ENCODE measurements at regions not wholly inside any gene's neighbourhood (a gene's known extent, or its start where the extent isn't known, plus 50 kb on each side); places are given as distances from the start of the nearest gene placed in this dataset.
"Not testable (repeated sequence)": the region's sequence is repeated elsewhere in the genome, so short reads cannot be mapped to it uniquely, and the experiment has no call there.

DNA sequence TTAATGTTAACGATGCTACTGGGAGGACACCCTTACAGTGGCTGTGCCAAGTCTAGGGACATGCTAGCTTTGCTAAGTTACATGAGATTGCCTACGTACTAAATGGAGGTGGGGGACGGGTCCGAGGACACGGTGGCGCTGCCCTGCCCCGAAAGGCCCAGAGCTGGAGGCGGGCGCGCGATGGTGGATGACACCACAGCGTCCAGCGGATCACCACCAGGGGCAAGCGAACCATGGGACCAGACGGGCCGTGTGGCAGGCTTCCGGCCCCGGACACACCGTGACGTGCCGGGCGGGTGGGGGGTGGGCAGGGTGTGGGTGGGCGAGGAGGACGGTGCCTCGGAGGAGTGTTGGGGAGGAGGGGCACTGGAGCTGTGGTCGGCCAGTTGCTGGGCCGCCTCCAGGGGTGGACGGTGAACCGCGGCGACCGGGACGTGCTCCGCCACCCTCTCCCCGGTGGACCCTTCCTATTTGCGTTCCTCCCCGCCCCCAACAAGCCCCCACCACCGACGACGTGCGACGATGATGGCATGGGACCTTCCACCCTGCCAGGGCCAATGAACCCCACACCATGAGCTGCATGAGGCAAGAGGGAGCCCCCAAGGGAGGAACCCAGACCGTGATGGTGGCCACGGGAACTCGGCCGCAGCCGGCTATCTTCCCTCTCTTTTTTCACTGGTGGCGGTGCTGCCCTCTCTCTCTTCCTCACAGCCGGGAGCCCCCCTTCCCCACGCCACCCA lies 773.3 kb upstream of the DEFB115 start:
- no peak for DNase-seq (ENCODE audit: low read depth in 2 of 2)

DNA sequence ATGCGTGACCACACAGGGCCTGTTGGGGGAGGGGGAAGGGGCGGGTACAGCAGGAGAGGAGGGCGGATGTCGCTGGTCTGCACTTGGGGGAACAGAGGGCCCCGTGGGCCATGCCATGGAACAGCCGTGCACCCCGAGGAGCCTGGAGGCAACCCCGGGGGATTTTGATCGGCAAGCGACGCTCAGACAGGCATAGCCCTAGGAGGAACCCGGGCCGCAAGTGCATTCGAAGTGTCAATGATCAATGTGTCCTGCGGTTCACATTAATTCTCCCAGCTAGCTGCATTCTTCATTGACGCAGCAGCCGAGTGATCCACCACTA lies 772.8 kb upstream of the DEFB115 start:
- DNase-seq (ENCODE audit: low read depth in 2 of 2): no peak

DNA sequence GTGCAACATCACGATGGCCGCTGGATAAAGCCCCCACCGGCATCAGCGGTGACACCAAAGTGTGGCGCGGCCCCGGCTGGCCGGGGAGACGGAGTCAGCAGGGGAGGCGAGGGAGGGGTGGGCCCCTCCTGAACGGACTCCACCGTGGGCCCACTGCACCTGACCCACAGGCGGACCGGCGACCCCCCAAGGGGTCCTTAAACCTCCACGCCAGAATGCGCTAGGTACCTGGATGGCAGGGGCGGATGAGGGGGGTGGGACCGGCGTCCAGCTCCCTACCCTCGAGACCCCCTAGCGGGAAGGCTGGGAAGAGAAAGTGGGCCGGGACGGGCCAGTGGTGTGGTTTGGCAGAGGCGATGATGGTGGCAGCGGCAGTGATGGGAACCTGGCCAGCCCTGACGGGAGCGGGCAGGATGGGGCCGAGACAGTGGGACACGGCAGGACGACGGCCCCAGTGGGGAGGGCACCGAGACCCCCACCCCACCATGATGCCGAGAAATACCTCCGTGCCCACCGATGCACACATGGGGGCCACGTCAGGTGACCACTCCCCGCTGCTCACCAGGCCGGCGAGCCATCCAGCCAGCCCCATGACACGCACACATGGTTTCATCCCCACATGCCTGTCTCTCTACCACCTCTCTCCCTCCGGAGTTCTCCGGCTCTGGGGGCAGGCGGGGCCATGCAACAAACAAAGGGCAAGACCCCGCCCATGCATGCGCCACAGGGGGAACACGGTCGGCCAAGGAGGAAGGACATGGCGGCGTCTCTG lies 771.9 kb upstream of the DEFB115 start:
- no peak for DNase-seq (ENCODE audit: low read depth in 2 of 2)

DNA sequence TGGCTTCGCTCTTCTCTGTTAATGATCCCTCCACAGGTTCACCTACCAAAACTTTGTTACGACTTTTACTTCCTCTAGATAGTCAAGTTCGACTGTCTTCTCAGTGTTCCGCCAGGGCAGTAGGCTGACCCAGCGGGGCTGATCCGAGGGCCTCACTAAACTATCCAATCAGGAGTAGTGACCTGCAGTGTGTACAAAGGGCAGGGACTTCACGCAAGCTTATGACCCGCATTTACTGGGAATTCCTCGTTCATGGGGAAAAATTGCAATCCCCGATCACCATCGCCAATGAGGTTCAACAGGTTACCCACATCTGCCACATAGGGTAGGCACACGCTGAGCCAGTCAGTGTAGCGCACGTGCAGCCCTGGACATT lies 771.4 kb upstream of the DEFB115 start:
- DNase-seq (ENCODE audit: low read depth in 2 of 2): no peak

DNA sequence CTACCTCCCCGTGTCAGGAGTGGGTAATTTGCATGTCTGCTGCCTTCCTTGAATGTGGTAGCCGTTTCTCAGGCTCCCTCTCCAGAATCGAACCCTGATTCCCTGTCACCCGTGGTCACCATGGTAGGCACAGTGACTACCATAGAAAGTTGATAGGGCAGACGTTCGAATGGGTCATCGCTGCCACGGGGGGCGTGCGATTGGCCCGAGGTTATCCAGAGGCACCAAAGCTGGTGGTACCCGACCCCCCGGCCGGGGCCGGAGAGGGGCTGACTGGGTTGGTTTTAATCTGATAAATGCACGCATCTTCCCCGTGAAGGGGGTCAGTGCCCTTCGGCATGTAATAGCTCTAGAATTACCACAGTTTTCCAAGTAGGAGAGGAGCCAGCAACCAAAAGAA lies 770.0 kb upstream of the DEFB115 start:
- not testable (repeated sequence) for DNase-seq (ENCODE audit: low read depth in 2 of 2)

DNA sequence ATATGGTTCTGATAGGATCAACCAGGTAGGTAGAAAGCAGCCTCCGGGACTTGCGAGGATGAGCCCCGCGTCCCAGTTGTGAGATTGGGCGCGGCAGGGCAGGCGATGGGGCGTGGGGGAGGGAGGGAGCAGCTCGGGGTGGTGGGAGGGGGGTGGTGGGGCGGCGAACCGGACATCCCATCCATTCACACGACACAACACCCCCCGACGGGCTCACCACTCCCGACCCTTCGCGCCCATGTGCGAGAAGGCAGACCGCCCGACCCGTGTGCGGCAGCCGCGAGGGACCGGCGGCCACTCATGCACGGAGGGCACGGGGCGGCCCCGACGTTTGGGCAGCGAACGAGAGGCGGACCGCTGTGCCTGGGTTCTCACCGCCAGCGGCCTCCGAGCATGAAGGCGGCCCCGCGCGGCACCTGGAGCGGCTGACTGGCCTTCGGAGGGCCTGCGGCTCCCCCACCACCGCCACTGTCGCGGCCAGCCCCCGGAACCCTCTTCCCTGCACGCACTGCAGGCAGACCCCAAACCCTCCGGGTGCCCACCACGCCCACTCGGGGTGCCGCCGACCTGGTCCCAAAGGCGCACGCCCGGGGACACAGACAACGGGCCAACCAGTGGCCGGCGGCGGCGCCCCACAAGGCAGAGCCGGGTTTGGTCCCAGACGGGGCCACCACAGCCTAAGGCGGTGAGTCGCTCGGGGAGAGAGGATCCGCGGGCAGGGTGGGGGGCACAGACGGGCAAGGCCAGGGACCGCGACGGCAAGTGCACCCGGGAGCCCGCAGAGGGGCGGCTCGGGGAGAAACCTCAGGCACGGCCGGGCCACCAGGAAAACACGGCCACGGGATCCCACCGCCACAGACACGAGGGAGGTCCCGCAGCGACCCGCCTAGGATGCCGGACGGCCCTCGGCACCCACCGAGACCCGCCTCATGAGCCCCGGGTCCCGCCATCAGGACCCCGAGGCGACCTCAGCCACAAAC lies 769.2 kb upstream of the DEFB115 start:
- DNase-seq (ENCODE audit: low read depth in 2 of 2): no peak

DNA sequence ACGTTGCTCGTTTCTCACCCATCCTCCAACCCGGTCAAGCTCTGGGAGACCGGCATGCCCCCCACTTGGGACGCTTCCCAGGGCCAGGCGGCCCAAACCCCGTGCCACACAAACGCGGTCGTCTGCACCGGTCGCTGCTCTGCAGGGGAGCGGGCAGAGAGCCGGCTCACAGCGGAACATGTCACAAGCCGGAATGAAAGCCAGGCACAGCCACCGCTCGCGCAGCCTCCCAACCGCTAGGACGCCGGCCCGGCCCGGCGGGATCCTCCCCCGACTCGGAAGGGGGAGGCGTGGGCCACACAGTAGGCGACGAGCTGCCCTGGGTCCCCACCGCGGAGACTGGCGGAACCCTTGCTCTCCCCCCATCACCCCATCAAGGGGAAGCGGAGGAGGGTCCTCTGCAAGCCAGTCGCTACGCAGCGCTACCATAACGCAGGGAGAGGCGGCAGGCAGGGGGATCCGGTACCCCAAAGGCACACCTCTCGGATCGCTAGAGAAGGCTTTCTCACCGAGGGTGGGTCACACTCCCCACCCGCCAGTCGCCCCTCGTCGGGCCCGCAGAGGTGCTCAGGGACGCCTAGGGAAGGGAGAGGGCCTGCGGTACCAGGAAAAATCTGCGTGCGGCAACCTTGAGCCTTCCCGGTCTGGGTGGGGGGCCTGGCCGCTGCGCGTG lies 768.4 kb upstream of the DEFB115 start:
- no peak for DNase-seq (ENCODE audit: low read depth in 2 of 2)

DNA sequence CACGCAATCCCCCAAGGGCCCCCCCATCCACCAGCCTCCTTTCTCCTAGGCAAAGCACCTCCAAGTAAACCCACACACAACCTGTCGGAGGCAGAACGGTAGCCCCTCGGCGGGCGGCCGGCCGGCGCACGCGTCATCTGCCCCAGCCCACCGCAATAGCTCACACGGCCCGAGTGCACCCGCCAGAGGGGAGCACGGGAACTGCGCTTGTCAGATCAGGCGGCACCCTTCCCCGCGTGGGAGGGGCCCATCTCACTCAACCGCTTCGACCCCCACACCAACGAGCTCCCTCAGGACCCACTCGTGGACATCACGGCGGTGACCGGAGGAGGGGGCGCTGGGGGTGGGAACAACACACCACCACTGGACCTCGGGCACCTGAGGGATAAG lies 767.9 kb upstream of the DEFB115 start:
- DNase-seq (ENCODE audit: low read depth in 2 of 2): no peak

DNA sequence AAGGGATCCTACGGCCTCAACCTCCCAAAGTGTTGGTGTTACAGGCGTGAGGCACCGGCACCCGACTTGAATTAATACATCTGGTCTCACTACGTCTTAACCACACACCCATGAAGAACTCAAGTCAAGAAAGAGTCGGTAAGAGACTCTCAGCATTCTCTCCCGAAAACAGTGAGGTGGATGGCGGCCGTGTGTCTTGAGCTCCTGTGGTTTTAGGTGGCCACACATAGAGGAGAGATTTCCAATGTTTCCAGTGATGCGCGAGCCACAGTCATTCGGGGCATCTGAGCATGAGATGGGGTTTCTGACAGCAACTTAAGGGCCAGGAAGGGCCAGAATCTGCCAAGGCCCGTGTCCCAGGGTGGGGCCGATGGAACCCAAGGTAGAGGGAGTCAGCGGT lies 766.4 kb upstream of the DEFB115 start:
- DNase-seq (ENCODE audit: low read depth in 2 of 2): no peak

DNA sequence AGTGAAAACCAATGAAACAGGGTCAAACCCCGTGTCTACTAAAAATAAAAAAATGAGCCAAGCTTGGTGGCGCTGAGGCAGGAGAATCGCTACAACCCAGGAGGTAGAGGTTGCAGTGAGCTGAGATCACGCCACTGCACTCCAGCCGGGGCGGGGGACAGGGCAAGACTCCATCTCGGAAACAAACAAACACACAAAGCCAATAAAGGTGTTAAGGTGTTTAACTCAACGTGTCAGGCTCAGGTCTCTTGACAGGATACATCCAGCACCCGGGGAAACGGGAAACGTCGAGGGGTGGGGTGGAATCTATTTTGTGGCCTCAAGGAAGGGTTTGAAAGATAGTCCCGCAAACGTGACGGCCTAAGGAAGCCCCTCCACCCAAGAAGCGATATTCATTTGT lies 760.8 kb upstream of the DEFB115 start:
- not testable (repeated sequence) for DNase-seq (ENCODE audit: low read depth in 2 of 2)

DNA sequence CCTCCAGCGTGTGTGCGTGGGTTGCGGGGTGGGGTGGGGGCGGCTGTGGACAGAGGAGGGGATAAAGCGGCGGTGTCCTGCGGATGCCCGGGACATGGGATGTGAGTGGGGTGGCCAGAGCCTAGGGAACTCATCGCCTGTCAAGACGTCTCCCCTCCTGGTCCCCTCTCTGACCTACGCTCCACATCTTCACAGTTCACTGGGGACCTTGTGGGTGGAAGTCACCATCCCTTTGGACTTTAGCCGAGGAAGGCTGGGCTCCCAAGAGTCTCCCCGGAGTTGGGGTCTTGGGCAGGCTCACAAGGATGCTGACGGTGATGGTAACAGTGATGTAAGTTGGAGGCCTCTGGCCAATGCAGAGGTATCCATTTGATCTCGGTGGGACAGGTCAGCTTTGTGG lies 760.3 kb upstream of the DEFB115 start:
- DNase-seq (ENCODE audit: low read depth in 2 of 2): not testable (repeated sequence)

DNA sequence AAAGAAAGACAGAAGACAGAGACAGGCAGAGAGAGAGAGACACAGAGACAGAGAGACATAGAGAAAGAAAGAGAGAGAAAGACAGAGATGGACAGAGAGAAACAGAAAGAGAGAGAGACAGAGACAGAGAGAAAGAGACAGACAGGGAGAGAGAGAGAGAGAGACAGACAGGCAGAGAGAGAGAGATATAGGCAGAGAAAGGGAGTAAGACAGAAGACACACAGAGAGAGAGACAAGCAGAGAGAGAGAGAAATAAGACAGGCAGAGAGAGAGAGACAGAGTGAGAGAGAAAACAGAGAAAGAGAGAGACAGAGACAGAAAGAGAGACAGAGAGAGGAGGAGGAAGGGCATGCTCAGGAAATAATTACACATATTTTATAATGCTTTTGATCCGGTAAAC lies 758.3 kb upstream of the DEFB115 start:
- DNase-seq (ENCODE audit: low read depth in 2 of 2): no peak

DNA sequence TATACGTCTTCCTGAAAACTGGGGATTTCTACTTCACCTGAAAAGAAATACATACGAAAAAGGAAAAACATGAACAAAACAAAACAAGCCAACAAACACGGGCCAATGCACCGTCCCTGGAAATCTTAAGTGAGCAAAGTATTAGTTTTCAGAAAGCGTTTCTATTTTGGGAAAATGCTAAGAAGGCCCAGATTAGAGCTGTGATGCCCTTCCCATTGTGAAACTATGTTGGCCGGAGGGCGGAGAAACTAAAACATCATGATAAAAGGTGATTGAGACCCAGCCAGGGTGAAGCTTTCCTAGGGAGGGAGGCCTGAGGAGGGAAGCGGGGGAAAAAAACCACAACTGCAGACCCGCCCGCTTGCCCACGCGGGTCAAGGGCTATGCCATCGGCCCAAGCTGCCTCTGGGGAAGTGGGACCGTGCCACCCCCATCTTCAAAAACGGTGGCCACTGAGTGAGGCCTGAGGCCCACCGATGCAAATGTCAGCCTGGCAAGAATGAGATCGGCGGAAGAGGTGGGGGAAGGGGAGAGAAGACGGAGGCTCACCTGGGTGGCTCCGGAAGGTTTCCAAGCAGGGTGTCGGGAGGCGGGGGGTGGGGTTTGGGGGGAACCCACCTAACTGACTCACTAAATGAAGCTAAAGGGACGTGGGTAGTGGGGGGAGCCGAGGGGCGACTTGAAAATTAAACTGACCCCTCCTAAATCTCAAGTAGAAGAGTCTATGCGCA lies 757.6 kb upstream of the DEFB115 start:
- not testable (repeated sequence) for DNase-seq (ENCODE audit: low read depth in 2 of 2)

DNA sequence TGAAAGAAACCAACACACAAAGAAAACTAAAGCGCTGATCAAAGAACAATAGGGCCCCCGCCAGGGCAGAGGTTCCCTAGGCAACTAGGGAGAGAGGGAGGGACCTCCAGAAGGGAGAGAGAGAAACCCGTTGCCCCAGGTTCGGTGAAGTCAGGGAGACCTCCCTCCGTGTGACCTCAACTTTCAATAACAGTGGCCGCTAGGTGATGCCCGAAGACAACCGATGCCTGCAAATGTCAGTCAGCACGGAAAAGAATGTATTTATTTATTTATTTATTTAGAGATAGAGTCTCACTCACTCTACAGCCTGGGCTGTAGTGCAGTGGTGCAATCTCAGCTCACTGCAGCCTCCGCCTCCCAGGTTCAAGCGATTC lies 757.0 kb upstream of the DEFB115 start:
- not testable (repeated sequence) for DNase-seq (ENCODE audit: low read depth in 2 of 2)

DNA sequence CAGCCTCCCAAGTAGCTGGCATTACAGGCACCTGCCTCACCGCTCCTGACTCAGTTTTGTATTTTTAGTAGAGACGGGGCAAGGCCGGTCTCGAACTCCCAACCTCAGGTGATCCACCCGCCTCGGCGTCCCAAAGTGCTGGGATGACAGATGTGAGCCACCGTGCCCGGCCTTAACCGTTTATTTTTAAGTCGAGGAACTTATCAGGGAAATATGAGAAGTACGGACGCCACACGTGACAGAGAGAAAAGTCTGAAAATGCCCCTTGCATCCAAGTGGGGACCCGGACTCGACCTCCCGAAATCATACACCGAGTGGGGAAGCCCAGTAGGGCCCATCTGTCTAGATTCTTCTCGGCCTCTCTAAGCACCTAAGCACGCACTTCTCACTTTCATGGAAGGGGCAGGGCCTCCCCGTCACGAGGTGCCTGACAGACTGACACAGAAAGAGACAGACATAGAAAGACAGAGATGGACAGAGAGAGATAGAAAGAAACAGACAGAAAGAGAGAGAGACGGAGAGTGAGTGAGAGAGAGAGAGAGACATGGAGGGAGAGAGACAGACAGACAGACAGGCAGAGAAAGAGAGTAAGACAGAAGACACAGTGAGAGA lies 756.5 kb upstream of the DEFB115 start:
- DNase-seq (ENCODE audit: low read depth in 2 of 2): no peak

DNA sequence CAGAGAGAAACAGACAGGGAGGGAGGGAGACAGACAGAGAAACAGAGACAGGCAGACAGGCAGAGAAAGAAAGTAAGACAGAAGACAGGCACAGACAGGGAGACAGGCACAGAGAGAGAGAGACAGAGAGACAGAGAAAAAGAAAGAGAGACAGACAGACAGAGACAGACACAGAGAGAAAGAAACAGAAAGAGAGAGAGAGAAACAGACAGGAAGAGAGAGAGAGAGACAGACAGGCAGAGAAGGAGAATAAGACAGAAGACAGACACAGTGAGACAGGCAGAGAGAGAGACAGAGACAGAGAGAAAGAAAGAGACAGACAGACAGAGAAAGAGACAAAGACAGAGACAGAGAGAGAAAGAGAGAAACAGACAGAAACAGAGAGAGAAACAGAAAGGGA lies 754.8 kb upstream of the DEFB115 start:
- no peak for DNase-seq (ENCODE audit: low read depth in 2 of 2)

DNA sequence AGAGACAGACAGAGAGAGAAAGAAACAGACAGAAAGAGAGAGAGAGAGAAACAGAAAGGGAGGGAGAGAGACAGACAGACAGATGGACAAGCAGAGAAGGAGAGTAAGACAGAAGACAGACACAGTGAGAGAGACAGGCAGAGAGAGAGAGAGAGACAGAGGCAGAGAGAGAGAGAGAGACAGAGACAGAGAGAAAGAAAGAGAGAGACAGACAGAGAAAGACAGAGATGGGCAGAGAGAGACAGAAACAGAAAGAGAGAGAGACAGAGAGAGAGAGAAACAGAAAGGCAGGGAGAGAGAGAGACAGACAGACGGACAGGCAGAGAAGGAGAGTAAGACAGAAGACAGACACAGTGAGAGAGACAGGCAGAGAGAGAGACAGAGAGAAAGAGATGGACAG lies 754.3 kb upstream of the DEFB115 start:
- not testable (repeated sequence) for DNase-seq (ENCODE audit: low read depth in 2 of 2)

DNA sequence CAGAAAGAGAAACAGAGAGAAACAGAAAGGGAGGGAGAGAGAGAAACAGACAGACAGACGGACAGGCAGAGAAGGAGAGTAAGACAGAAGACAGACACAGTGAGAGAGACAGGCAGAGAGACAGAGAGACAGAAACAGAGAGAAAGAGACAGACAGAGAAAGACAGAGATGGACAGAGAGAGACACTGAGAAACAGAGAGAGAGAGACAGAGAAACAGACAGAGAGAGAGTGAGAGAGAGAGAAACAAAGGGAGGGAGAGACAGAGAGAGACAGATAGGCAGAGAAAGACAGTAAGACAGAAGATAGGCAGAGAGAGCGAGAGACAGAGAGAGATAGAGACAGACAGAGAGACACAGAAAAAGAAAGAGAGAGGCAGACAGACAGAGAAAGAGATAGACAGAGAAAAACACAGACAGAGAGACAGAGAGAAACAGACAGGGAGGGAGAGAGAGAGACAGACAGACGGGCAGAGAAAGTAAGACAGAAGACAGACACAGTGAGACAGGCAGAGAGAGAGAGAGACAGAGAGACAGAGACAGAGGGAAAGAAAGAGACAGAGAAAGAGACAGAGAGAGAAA lies 753.4 kb upstream of the DEFB115 start:
- DNase-seq (ENCODE audit: low read depth in 2 of 2): no peak

DNA sequence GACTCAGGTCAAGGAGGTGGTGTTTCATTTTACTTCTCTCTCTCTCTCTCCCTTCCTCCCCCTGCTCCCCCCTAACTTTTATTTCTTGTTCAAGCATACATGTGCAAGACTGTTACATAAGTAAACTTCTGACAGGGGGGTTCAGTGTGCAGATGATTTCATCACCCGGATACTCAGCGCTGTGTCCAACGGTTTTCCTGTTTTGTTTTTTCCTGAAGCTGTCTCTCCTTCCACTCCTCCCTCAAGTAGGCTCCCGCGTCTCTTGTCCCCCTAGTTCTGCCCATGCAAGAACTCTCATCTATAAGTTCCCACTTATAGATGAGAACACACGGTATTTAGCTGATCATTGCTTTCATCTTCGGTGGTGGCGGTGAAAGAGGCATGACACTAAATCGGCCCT lies 751.9 kb upstream of the DEFB115 start:
- no peak for DNase-seq (ENCODE audit: low read depth in 2 of 2)

DNA sequence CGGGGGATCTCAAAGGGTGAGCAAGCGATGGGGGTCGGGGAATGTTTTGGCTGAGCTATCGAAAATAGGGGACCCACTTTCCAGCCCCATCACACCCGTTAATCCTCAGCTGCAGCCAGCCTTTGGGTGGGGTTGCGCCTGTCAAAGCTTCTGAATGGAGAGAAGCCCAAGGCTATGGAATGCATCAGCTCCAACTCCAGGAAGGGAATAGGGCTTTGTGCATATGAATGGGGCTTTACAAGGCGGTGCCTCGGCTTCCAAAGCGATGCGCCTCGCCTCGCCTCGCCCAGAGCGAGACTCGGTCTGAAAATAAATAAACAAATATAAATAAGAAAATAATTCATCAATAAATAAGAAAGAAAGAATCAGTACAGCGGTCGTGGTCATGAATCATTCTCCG lies 751.4 kb upstream of the DEFB115 start:
- DNase-seq (ENCODE audit: low read depth in 2 of 2): no peak
